Kidney (tissue), 13 donors: ENCODE measurements at regions not wholly inside any gene's neighbourhood (a gene's known extent, or its start where the extent isn't known, plus 50 kb on each side); places are given as distances from the start of the nearest gene placed in this dataset.
"Not testable (repeated sequence)": the region's sequence is repeated elsewhere in the genome, so short reads cannot be mapped to it uniquely, and the experiment has no call there.

ENCODE experiments used
- DNase-seq, 5 donors: peaks; one replicate each; pipeline ENCODE4 v3.0.0-alpha.2; 2013 to 2020
- FAIRE-seq: peaks from 2 replicates; lab custom pipeline; 2012; peaks lifted over from hg19 to GRCh38; lab: Jason Lieb, UNC
- H3K27ac ChIP-seq, 2 donors: one replicate each; pipeline ENCODE4 v1.7.0; 2013; ENCODE audit warnings: low read depth in 2 of 2, low read length in 2 of 2, inconsistent platforms in 1 of 2
- H3K27me3 ChIP-seq: one replicate; pipeline ENCODE4 v1.7.1; 2013; ENCODE audit warnings: low read length, inconsistent platforms; ENCODE audit not compliant: control insufficient read depth, insufficient read depth
- H3K36me3 ChIP-seq, 3 donors: one replicate each; pipeline versions ENCODE4 v1.7.0 to v1.7.1; 2013; ENCODE audit warnings: low read length in 3 of 3, control low read depth in 1 of 3, inconsistent platforms in 1 of 3; ENCODE audit not compliant: insufficient read depth in 3 of 3, control insufficient read depth in 2 of 3
- H3K4me1 ChIP-seq, 3 donors: one replicate each; pipeline versions ENCODE4 v1.7.0 to v1.7.1; 2013; ENCODE audit warnings: low read length in 3 of 3, inconsistent platforms in 1 of 3, low read depth in 1 of 3; ENCODE audit not compliant: control insufficient read depth in 2 of 3, insufficient read depth in 2 of 3
- H3K4me3 ChIP-seq, 3 donors: one replicate each; pipeline versions ENCODE4 v1.7.0 to v1.8.1; 2013; ENCODE audit warnings: low read length in 3 of 3, control low read depth in 1 of 3, inconsistent platforms in 1 of 3
- H3K9ac ChIP-seq, 3 donors: one replicate each; pipeline versions ENCODE4 v1.7.0 to v1.7.1; 2013; ENCODE audit warnings: low read length in 3 of 3, control low read depth in 1 of 3, inconsistent platforms in 1 of 3
- H3K9me3 ChIP-seq, 3 donors: one replicate each; pipeline versions ENCODE4 v1.7.0 to v1.7.1; 2013; ENCODE audit warnings: low read length in 3 of 3, control low read depth in 1 of 3, inconsistent platforms in 1 of 3; ENCODE audit not compliant: control insufficient read depth in 2 of 3, insufficient read depth in 1 of 3
- CTCF ChIP-seq: IDR thresholded peaks from 3 replicates; pipeline ENCODE4 v1.5.1; 2012; ENCODE audit warnings: mild to moderate bottlenecking, moderate library complexity, borderline replicate concordance; ENCODE audit not compliant: insufficient read depth; ENCODE audit errors: extremely low read depth
- intact Hi-C: fragments of 100-400 bp; cut with DNase I; formaldehyde crosslinking; loops from one replicate; pipeline ENCODE4 v1.11.1; 2022
- donor health status: control.
- donor health status: control.
- donor health status: control.
- donor health status: control.
- donor health status: control.
- donor health status: DM: yes; HTN: yes; CAD: no.
- donor health status: Normal renal cell carcinoma (clear cell type).

- intact Hi-C loops, result no loop called here
- no peaks in the 10 kb centered on the region for H3K4me1 ChIP-seq
- no peak overlapping the region for H3K4me3 ChIP-seq
- no peak overlapping the region for H3K27ac ChIP-seq
- no peaks in the 10 kb centered on the region for H3K9me3 ChIP-seq
- TF ChIP-seq CTCF, result no peak
- no peaks in the 10 kb centered on the region for H3K27me3 ChIP-seq
- no peak for FAIRE-seq
- DNase-seq, result peak in 1 of 5 donors; percentile 64
- no peaks in the 10 kb centered on the region for H3K36me3 ChIP-seq
- H3K9ac ChIP-seq, result no peak overlapping the region
Measured at GRCh38 chr5:2153350-2153749, 270.6 kb upstream of the IRX4 start.

- H3K4me3 ChIP-seq, H3K9me3 ChIP-seq, H3K9ac ChIP-seq, H3K27ac ChIP-seq, FAIRE-seq, intact Hi-C loops, H3K36me3 ChIP-seq, H3K4me1 ChIP-seq, H3K27me3 ChIP-seq, DNase-seq: not testable (repeated sequence)
- peak; percentile 35 for TF ChIP-seq CTCF
Measured at GRCh38 chr5:2151301-2151888, 268.7 kb upstream of the IRX4 start.

DNA sequence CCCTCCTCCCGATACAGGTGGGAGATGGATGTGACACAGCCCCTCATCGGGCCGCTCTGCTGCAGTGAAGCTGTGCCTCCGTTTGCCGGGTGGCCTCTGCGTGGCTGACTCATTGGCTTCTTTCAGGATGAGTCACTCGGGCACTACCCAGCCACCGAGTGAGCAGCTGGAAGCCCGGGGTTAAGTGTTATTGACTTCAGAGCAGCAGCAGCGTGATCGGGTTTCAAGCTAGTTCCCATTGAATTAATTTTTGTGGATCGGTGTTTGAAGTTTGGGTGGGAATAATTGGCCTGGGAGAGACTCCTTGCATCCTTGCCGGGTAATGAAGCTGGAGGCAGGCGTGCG, 266.4 kb upstream of the IRX4 start:
- no peak for DNase-seq
- no peak overlapping the region for H3K4me3 ChIP-seq
- no peaks in the 10 kb centered on the region for H3K27me3 ChIP-seq
- no peak for TF ChIP-seq CTCF
- intact Hi-C loops, result no loop called here
- no peak overlapping the region for H3K9ac ChIP-seq
- no peak overlapping the region for H3K27ac ChIP-seq
- no peaks in the 10 kb centered on the region for H3K36me3 ChIP-seq
- no peak for FAIRE-seq
- no peaks in the 10 kb centered on the region for H3K4me1 ChIP-seq
- H3K9me3 ChIP-seq, result peaks cover 0 to 4% (median 0%) of the 10 kb centered on the region in 3 donors
